NCI-H128 (cell line): ENCODE measurements at regions not wholly inside any gene's neighbourhood (a gene's known extent, or its start where the extent isn't known, plus 50 kb on each side); places are given as distances from the start of the nearest gene placed in this dataset.
"Not testable (repeated sequence)": the region's sequence is repeated elsewhere in the genome, so short reads cannot be mapped to it uniquely, and the experiment has no call there.

ENCODE experiments used
- DNase-seq: peaks from one replicate; lab custom pipeline; 2025; ENCODE audit not compliant: unreplicated experiment; lab: John Stamatoyannopoulos, UW

DNA sequence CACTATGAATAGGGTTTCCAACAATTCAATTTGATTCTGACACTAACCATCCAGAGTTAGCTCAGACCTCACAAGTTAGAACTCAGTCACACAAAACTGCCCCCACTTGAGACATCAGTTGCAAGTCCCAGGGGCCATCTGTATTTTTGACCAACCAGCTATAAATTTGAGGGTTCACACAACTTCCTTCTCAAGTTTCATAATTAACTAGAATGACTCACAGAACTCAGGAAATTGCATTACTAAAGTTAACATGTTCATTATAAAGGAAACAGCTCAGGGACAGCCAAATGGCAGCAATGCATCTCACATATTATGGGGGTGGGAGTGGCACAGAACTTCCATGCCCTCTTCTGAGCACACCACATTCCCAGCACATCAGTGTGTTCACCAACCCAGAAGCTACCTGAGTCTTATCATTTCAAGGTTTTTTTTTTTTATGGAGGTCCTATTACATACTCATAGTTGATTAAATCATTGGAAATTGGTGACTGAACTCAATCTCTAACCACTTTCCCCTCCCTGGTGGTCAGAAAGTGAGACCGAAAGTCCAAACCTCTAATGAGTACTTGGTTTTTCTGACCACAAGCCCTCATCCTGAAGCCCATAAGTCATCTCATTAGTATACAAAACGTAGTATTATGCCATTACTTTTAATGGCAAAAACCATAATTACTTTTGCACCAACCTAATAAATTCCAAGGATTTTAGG lies 1721.5 kb upstream of the SEL1L start:
- no peak for DNase-seq

DNA sequence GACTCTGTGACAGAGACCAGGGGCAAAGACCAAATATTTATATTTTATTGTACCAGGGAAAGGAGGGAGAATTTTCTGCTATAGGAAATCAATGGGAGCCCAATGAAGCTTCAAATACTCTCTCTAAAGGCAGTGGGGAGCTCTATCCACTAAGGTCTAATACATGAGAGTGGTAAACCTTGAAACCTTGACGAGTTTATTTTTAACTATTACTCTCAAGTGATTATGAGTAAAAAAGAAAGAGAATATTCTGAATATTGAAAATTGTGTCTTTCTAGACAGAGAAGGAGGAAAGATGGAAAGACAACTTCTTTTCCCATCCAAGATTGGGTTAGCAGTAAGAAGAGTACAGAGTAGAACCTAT lies 1722.1 kb upstream of the SEL1L start:
- DNase-seq: no peak

DNA sequence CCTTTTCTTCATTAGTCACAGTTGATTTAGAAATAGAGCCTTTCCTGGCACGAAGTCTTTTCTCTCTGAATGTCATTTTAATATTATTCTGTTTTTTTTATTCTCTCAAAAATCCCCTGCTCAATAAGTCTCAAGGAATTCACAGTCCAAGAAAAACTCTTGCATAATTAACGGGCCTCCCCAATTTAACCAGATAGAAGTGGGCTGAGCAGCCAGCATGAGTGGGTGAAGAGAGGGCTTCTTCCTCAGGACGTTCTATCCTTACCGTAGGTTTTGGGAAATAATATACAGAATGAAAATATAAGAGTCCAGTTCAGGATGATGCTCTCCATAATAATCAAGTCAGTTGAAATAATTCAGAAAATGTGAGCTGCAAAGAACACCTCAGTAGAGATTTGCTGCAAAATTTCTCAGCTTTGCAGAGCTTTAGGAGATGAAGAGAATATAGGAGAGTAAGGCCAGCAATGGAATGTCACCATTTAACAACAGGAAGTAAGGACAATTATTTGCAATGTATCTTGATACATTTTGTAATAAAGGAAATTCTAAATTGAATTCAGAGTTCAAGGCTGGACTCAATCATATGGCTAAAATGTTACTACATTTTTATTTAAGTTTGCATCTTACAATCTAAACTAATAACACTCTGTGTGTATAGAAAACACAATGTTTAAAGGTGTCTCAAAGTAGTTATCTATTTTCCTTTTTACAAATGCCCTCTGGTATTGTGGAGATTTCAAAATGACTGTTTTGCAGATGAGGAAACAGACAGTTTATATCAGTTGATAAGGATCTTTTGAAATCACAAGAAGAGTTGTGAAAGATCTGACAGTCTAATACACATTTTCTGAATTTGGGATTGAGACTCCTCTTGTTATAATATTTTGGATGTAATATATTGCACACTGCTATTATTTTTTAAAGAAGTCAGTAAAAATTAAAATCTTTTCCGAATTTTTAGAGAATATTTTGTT lies 1724.1 kb upstream of the SEL1L start:
- no peak for DNase-seq

DNA sequence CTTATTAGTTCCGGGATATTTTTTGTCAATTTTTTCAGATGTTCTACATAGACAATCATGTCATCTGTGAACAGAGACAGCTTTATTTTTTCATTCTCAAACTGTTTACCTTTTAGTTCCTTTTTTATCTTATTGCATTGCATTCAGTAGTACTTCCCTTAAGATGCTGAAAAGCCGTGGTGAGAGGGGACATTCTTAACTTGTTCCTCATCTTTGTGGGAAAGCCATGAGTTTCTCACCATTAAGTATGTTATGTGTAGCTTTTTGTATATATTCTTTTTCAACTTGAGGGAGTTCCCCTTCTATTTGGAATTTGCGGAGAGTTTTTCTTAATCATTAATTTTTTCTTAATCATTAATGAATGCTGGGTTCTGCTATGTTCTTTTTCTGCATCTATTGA lies 1727.1 kb upstream of the SEL1L start:
- no peak for DNase-seq

DNA sequence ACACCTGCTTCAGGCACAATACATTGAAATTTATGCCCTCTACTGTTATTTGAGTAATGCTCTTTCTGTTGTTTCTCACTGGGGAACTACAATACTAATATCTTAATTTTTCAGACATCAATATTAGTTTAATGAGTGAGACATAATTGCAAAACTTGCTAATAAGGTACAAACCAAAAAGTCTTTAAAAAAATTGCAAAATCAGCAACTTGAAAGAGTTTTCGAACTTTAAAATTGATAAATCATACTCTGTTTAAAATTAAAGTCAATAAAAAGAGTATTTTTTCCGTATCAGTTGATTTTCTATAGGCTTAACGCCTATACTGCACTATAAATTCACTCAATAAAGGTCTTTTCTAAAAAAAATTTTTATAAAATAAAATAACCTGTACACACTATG lies 1735.9 kb upstream of the SEL1L start:
- no peak for DNase-seq

DNA sequence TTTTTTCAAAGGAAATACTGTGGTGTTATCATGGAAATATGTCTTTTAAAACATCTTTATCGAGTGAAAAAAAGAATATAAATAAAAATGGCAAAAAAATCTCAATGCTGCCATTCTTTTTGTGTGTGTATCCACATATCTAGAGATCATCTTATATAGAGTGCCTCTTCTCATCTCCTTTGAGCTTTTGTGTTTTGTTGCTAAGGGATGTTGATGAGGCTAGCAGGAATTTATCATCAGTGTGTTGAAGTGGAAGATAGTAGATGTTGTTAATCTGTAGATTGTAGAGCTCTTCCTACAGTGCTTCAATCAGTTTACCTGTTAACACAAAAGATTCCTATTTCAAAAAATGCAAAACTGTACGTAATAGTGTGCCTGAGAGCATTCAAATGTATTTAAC lies 1738.0 kb upstream of the SEL1L start:
- no peak for DNase-seq

DNA sequence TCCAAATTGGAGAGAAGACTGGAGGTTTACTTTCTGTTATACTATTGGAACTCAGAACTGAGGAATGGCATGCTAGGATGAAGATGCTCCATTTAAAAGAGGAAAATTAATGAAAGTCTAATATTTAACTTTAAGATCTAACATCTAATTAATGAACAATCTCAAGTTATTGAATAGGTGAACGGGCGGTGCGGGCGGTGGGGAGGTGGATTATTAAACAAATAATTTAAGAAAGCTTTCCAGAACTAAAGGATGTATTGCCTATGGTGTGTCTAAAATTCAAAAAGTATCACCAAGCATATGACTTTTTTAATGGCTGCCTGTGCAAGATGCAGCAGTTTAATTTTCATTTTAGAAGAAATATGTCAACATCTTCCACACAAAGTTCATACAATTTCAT lies 1747.1 kb upstream of the SEL1L start:
- no peak for DNase-seq

DNA sequence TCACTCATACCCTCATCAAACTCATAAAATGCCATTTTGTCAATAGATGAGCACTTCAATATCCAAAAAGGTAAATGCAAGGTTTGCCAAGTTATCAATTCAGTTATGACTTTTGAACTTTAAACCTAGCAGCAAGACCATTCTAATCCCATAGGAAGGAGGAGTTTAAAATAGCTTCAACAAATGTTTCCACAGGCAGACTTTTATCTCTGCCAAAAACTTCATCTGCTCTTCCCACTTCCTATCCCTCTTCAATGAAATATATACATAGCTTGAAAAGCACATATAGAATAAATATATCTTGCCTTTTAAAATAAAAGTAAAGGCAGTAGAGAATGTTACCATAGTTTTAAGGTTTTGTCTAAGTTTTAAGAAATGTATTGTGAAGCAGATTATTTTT lies 1749.1 kb upstream of the SEL1L start:
- no peak for DNase-seq

DNA sequence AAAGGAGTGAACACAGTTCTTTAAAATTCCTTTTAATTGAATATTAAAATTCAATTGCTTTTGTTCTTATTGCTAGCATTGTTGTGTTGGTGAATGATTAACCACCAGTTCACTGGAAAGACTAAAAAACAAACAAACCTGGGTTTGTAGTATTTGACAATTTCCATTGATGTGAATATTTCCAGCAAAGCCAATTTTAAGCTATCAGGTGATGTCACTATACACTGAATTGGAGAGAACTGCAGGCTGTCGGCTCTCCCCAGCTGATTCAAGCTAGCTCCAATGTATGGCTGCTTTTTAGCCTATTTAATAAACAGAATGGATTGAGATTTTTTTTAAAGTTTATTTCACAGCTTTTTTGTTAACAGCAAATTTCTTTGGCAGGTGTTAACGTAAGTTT lies 1753.6 kb upstream of the SEL1L start:
- DNase-seq: no peak

DNA sequence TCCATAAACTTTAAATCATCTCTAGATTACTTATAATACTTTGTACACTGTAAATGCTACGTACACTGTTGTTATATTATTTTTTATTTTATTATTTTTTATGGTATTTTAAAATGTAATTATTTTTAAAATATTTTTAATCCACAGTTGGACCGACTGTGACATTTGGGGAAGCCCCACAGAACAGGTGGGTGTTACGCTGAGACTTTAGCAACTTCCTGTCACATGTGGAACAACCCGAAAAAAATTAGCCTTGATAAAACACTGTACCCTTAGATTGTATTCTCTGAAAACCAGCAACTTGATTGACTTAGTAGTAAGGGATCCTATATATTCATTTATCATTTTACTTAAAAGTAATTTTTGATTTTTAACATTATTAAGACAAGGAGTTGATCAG lies 1755.7 kb upstream of the SEL1L start:
- DNase-seq: no peak

DNA sequence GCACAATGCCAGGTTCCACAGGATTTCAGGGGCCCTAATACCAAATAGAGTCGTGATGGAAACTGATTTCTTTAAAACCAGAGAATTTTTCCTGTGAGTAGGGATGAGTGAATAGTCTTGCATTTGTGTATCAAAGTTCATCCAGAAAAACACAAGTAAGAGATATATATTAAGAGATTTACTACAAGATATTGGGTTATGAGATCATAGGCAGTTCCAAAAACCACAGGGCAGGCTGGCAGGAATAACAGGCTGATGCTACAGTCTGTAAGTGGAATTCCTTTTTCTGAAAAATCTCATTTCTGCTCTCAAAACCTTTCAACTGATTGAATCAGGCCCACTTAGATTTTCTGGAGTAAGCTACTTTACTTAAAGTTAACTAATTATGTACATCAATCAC lies 1756.2 kb upstream of the SEL1L start:
- DNase-seq: no peak

DNA sequence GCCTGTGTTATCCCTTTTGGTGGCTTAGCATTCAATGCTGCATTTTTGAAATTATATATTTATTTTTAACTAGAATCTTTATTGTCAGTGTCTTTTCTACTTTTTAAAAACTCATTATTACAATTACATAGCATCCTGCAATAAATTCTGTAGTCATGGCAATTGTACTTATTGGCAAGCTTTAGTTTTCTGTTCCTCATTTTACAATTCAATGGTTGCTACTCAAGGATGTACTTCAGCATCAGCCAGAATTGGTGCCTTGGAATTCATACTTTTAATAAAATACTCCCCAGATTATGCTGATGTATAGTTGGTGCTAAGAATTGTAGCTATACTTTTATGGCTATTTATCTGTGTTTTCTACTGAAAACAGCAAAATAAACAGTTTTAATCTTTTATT lies 1756.8 kb upstream of the SEL1L start:
- DNase-seq: no peak

DNA sequence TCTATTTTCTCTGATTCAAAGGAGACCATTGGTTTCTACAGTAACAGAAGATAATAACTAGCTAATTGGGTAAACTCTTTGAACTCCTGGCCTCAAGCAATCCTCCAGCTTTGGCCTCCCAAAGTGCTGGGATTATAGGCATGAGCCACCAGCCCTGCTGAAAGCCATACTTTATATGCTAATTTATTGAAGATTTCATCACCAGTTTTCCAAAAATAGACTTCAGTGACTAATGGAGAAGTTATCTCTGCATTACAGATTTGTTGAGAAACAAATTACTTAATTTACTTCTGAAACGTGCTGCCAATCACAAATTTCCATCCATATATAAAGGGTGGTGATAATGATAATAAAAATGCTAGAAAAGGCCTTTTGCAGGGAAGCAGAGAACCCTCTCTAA lies 1758.1 kb upstream of the SEL1L start:
- no peak for DNase-seq

DNA sequence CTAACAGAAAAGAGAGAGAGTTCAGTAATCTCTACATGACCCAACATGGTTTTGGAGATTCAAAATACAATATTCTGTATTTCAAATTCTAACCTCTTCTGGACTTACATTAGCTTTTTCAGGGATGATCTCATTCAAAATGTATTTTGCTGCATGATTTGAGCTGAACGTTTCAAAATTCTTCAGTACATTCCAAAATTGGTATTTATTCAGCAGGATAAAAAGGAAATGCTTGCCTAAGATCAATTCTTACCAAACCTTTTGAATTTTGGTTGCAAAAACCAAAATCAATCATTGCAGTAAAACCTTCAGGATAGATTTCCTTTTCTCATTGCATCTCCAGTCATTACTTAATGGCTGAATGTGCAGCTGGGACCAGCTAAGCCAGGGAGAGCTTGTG lies 1761.3 kb upstream of the SEL1L start:
- no peak for DNase-seq

DNA sequence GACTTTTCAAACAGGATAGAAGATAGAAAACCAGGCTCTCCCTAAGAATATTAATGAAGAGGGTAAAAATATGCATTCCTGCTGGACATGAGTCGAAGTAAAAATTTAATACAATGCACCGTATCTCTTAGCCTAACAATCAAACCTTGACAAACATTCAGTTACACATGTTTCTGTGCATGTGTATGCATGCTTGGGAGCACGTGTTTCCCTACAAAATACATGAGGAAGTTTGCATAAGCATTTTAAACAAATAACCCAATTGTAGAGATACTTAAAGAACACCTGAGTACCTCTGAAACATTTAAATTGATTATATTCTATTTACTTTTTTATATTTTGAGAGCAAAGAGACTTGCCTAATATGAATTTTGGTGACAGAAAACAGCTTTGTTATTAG lies 1763.7 kb upstream of the SEL1L start:
- no peak for DNase-seq

DNA sequence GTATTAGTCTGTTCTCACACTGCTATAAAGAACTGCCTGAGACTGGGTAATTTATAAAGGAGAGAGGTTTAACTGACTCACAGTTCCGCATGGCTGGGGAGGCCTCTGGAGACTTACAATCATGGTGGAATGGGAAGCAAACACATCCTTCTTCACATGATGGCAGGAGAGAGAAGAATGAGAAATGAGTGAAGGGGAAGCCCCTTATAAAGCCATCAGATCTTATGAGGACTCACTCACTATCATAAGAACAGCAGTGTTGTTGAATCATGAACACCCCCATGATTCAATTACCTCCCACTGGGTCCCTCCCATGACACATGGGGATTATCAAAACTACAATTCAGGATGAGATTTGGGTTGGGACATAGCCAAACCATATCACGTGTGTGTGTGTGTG lies 1764.4 kb upstream of the SEL1L start:
- not testable (repeated sequence) for DNase-seq

DNA sequence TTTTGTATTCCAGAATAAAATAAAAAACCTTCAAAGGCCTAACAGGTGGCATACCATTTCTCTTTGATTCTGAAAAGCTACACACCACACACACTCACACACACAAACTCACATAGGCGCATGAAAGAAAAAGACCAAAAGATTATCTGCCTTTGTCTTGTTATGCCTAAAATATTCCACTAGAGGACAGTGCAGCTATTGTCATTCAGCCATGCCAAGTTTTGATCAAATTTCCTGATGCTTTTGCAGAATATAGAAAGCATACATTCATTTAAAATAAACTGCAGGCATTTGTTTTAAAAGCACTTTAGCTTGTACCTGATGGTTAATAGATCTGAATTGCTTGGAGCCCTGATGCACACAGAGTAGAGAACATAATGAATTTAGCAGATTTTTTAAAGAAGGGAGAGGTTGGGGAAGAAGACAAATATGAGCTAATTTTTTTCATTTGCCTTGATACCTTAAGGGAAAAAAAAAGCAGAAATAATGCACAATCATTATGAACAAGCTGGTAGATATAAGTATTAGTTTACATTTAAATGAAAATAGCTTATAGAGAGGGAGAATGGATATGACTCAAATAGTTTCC lies 1766.9 kb upstream of the SEL1L start:
- no peak for DNase-seq

DNA sequence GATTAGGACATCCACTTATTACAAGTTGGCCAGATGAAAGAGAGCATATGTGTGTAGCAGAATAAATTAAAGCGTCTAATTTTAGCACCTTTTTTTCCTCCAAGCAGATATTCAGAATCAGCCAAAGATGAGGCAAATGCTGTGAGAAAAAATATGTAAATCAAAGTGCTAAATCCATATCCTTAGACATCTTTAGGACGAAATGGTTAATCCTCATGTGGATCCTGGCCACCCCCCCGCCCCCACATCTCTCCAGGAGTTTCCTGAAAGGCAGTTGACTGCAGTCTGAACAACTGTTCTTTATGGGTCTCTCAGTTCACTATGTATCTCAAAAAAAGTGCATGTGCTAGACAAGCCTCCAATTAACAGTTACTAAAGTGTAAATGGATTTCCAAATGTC lies 1768.1 kb upstream of the SEL1L start:
- DNase-seq: no peak

DNA sequence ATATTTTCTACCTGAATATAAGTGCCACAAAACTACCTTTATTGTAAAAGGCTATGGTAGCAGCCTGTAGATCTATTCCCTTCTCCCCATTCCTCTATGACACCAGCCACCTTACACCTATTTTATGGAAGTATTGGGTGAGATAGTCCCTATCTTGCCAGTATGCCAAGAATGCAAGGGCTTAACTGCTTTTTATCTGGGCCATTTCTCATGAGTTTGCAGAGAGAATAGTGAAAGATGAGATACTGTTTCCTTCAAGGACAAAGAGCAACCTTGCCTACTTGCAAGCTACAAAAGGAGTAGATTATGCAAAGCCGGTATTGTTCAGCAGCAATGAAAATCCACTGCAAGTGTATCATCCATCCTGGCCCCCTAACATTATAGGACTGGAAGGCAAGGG lies 1775.6 kb upstream of the SEL1L start:
- DNase-seq: no peak

DNA sequence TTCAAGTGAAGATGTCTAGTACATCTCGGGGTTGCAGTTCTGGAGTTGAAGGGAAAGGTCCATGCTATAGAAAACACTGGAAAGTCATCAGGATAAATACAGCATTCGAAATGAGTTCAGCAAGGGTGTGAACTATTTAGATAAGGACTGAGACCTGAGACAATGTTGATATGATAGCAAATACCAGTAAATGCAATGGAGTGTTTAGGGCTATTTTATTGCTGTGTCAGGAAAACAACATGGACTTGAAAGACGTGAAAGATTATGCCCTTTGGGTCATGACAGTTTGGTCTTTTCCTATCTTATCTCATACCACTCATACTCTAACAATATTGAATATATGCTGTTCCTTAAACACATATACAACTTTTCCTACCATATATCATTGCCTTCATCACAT lies 1776.2 kb upstream of the SEL1L start:
- no peak for DNase-seq

DNA sequence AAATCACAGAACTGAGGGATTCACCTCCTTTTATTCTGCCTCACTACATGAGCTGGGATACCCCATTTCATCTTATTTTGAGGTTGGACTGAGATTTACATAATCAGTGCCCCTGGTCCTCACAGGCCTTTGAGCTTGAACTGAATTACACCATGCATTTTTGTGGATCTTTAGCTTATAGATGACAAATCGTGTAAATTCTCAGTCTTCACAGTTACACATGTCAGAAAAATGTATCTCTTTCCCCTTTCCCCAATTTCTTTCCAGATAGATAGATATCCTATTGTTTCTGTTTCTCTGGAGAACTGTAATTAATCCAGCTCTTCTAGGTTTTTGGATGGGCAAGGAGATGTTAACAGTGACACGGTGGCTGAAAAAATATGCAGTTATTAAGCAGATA lies 1778.9 kb upstream of the SEL1L start:
- no peak for DNase-seq

DNA sequence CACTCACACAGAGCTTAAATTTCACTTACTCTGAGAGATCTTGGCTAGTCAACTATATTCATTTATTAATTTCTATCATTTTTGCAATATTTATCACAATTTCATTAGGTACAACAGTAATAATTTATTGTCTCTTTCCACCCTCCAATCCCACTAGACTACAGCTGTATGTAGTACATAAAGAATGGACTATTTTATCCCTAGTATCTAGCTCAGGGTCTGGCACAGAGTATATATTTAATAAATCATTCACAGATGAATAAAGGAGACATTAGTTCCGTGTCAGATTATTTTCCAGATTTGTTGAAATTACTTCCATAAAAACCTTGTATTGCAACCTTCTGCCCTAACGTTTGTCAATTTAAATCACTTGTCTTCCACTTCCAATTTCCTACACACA lies 1781.1 kb upstream of the SEL1L start:
- DNase-seq: no peak
